HG03378 (cell line): ENCODE measurements at regions not wholly inside any gene's neighbourhood (a gene's known extent, or its start where the extent isn't known, plus 50 kb on each side); places are given as distances from the start of the nearest gene placed in this dataset.
"Not testable (repeated sequence)": the region's sequence is repeated elsewhere in the genome, so short reads cannot be mapped to it uniquely, and the experiment has no call there.

Experiments used
- ATAC-seq: cut with Tn5 transposase; IDR thresholded peaks from one replicate; pipeline ENCODE4 v1.9.1; 2021; ENCODE audit warnings: mild to moderate bottlenecking, moderate library complexity; ENCODE audit not compliant: unreplicated experiment

- ATAC-seq: no peak
These were observed 326.7 kb upstream of the SUCLG2 start for GRCh38 chr3:67981077-67981476.

GRCh38 chr3:67979342-67979741 is 324.9 kb upstream of the SUCLG2 start:
- ATAC-seq: no peak

DNA sequence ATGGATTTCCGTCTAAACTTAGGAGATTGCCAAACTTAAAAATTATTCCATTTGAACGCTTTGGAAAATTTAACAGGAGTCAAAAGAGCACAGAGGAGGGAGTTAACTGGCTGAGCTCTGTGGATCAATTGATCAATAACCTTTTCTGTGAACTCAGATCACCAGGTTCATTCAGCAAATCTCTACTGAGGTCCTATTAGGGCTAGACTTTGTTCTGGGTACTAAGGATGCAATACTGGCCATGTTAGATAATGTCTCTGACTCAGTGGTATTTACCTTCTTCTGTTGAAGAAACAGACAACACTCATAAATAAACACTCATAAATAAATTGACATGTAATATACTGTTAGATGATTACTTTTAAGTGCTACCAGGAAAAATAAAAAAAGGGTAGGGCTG is 323.4 kb upstream of the SUCLG2 start:
- no peak for ATAC-seq

GRCh38 chr3:67976663-67977062 is 322.3 kb upstream of the SUCLG2 start:
- no peak for ATAC-seq

- no peak for ATAC-seq
These were observed 310.2 kb upstream of the SUCLG2 start for GRCh38 chr3:67964596-67964995.

DNA sequence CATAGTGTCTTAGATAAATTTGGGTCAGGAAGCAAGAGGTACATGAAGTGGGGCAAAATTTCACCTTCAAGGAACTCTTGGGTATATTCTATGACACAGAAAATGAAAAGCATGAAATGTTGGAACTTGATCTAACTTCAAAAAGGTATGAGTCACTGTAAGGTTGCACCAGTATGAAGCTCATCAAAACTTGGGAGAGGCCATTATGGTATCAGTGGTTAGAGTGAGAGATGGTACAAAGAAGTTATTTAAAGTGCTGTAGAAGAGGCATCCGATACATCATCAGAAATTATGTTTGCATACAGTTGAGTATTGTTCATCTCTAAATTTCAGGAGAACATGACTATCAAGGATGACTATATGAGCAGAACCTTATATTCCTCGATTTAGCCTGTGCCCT is 302.9 kb upstream of the SUCLG2 start:
- ATAC-seq: no peak

GRCh38 chr3:67947808-67948508 is 293.5 kb upstream of the SUCLG2 start:
- ATAC-seq: no peak

GRCh38 chr3:67946436-67946835 is 292.0 kb upstream of the SUCLG2 start:
- ATAC-seq: no peak

GRCh38 chr3:67943546-67943945 is 289.1 kb upstream of the SUCLG2 start:
- ATAC-seq: no peak

DNA sequence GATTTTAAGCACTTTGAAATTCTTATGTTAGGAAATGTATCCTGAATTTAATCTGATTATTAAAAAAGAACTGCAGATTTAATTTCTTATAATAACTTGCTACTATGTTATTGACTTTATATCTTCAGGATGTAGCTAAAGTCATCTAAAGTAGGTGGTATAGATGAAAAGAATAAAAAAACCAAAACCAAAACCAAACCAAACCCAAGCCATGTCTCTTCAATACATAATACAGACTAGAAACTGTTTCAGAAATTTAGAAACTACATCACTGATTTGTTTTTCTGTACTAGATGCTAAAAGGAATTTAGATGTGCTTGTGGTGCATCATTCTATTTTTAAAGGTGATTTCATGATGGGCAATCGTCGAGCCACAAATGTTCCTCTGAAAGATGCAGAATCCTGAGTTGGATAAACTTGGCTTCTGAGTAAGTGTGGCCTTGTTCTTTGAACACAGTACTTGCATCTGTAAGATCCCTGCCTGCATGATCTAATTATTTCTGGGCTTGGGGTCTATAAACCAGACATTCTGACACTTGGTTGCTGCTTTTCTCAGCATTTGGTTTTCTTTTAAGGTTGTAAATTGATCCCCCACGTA is 287.1 kb upstream of the SUCLG2 start:
- no peak for ATAC-seq

DNA sequence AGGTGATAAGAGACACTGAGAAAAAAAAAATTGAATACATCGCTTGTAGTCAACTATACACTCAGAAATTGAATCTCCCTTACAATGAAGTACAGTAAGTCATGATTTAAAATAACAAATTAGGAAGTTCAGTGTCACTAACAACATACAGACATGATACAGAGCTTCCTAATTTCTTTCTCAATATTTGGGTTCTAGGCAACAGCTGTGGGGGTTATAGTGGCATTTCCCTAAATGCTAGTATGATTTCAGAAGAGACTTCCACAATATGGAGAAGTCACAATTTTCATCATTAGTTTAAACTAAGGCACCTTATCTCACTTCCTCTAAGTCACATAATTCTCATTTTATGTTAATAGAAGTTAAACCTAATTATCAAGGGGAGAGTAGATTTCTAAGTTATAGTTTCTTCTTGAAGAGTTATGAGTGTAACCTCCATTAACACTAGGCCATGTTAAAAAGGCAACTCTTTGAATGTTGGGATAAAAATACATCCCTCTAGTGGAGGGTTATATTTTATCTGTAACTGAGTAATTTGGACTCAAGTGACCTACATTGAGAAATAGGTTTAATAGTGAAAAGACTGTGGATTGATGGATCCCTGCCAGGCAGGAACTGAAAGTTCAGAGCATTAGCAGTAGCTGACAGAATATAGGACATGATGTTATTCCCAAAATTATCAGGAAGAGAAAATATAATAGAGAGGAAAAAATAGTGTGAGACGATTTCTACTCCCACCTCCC is 286.0 kb upstream of the SUCLG2 start:
- ATAC-seq: no peak

GRCh38 chr3:67937498-67938118 is 283.2 kb upstream of the SUCLG2 start:
- ATAC-seq: no peak

DNA sequence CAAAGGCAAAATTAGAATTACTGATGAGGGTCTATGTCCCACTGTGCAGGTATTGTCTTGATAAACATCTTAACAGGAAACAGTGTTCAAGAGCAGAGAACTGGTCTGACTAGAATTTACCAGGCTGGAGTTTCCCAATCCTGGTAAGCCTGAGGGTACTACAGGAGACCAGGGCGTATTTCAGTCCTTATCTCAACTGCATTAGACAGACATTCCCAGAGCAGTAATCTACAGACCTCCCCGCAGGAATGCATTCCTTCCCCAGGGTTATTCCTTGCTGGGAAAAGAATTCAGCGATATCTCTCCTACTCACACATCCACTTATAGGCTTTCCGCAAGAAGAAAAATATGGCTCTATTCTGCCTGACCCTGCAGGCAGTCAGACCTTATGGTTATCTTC is 276.0 kb upstream of the SUCLG2 start:
- ATAC-seq: not testable (repeated sequence)

DNA sequence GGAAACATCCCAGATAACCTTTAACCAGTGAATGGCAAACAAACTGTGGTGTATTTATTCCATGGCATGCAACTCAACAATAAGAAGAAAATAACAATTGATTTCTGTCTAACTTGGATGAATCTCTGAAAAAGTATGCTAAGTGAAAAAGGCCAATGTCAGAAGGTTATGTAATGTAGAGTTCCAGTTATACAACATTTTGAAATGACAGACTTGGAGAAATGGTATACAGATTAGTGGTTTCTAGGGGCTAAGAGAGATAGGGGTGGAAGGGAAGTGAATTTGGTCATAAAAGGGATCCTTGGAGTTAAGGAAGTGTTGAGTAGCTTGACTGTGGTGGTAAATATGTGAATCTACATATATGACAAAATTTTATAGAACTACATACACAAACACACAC is 269.4 kb upstream of the SUCLG2 start:
- ATAC-seq: no peak

GRCh38 chr3:67920969-67921368 is 266.6 kb upstream of the SUCLG2 start:
- ATAC-seq: no peak

GRCh38 chr3:67920311-67920710 is 265.9 kb upstream of the SUCLG2 start:
- ATAC-seq: no peak

GRCh38 chr3:67916353-67916752 is 261.9 kb upstream of the SUCLG2 start:
- ATAC-seq: no peak

- ATAC-seq: no peak
These were observed 253.3 kb upstream of the SUCLG2 start for GRCh38 chr3:67907735-67908134.

GRCh38 chr3:67906261-67906660 is 251.8 kb upstream of the SUCLG2 start:
- ATAC-seq: no peak

DNA sequence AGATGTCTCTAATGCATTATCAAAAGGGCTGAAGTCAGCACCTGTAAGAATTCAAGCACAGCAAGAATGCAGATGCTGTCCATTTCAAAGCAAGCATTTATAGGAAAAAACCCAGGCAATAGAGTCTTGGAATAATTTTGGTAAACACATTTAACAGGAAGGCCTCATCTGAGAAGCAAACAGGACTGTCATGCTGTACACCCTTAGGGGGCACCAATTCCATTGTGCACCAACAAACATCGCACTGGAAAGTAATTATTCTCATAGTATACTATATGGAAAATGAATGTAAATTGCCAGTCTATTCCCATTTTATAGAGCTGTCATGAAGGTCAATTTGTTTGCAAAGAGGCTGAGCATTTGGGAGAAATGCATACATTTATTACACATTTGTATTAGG is 247.3 kb upstream of the SUCLG2 start:
- ATAC-seq: no peak

DNA sequence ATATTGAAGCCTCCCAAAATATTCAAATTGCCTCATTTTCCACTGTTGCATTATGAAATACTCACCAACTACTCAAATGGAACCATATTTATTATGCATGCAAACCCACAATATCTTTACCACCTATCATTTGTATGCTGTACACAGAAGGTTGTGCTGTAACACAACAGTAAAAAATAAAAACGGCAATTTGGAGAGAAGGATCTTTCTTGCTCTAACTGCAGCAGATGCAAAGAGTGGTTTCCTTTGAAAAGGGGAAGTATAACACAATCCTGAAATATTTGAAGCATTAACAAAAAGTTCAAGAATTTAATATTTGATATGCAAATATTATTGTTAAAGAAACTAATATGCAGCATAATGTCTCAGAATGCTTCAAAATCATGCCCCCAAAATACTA is 244.5 kb upstream of the SUCLG2 start:
- no peak for ATAC-seq
